ENCODE measurements at regions not wholly inside any gene's neighbourhood (a gene's known extent, or its start where the extent isn't known, plus 50 kb on each side); places are given as distances from the start of the nearest gene placed in this dataset.

- H3K4me1 Mint-ChIP-seq (ENCODE audit: low read depth) = no peaks in the 10 kb centered on the region
- no peak overlapping the region for H3K4me3 Mint-ChIP-seq (ENCODE audit: unreplicated experiment)
- H3K27ac Mint-ChIP-seq (ENCODE audit: unreplicated experiment) = no peak overlapping the region
- no peaks in the 10 kb centered on the region for H3K9me3 Mint-ChIP-seq (ENCODE audit: low read depth)
- H3K27me3 Mint-ChIP-seq (ENCODE audit: low read depth) = no peaks in the 10 kb centered on the region
- TF ChIP-seq CTCF (IDR thresholded peaks at IDR 0.05) = no peak
- no peak for DNase-seq (ENCODE audit: low spot score)
- no peaks in the 10 kb centered on the region for H3K36me3 Mint-ChIP-seq (ENCODE audit: low read depth)
These were observed 441.4 kb upstream of the COBL start for GRCh38 chr7:51757960-51758359.

GRCh38 chr7:51732951-51733350 is 416.3 kb upstream of the COBL start:
- no peaks in the 10 kb centered on the region for H3K4me1 Mint-ChIP-seq (ENCODE audit: low read depth)
- H3K36me3 Mint-ChIP-seq (ENCODE audit: low read depth) = no peaks in the 10 kb centered on the region

GRCh38 chr7:51732116-51732515 is 415.5 kb upstream of the COBL start:
- no peaks in the 10 kb centered on the region for H3K36me3 Mint-ChIP-seq (ENCODE audit: low read depth)
- TF ChIP-seq CTCF (IDR thresholded peaks at IDR 0.05) = no peak
- no peak overlapping the region for H3K27ac Mint-ChIP-seq (ENCODE audit: unreplicated experiment)
- no peaks in the 10 kb centered on the region for H3K27me3 Mint-ChIP-seq (ENCODE audit: low read depth)
- H3K9me3 Mint-ChIP-seq (ENCODE audit: low read depth) = peaks cover 14% of the 10 kb centered on the region
- no peak overlapping the region for H3K4me3 Mint-ChIP-seq (ENCODE audit: unreplicated experiment)
- H3K4me1 Mint-ChIP-seq (ENCODE audit: low read depth) = no peaks in the 10 kb centered on the region
- DNase-seq (ENCODE audit: low spot score) = no peak

More at GRCh38 chr7:51732951-51733350, 416.3 kb upstream of the COBL start:
- TF ChIP-seq CTCF (IDR thresholded peaks at IDR 0.05) = no peak
- no peaks in the 10 kb centered on the region for H3K27me3 Mint-ChIP-seq (ENCODE audit: low read depth)
- no peak overlapping the region for H3K4me3 Mint-ChIP-seq (ENCODE audit: unreplicated experiment)
- H3K9me3 Mint-ChIP-seq (ENCODE audit: low read depth) = peaks cover 12% of the 10 kb centered on the region
- no peak overlapping the region for H3K27ac Mint-ChIP-seq (ENCODE audit: unreplicated experiment)
- no peak for DNase-seq (ENCODE audit: low spot score)

GRCh38 chr7:51731075-51731474 is 414.5 kb upstream of the COBL start:
- H3K36me3 Mint-ChIP-seq (ENCODE audit: low read depth) = no peaks in the 10 kb centered on the region
- no peaks in the 10 kb centered on the region for H3K4me1 Mint-ChIP-seq (ENCODE audit: low read depth)
- peaks cover 12% of the 10 kb centered on the region for H3K9me3 Mint-ChIP-seq (ENCODE audit: low read depth)
- no peak overlapping the region for H3K27ac Mint-ChIP-seq (ENCODE audit: unreplicated experiment)
- no peak for DNase-seq (ENCODE audit: low spot score)
- no peak overlapping the region for H3K4me3 Mint-ChIP-seq (ENCODE audit: unreplicated experiment)
- no peaks in the 10 kb centered on the region for H3K27me3 Mint-ChIP-seq (ENCODE audit: low read depth)
- TF ChIP-seq CTCF (IDR thresholded peaks at IDR 0.05) = no peak

DNA sequence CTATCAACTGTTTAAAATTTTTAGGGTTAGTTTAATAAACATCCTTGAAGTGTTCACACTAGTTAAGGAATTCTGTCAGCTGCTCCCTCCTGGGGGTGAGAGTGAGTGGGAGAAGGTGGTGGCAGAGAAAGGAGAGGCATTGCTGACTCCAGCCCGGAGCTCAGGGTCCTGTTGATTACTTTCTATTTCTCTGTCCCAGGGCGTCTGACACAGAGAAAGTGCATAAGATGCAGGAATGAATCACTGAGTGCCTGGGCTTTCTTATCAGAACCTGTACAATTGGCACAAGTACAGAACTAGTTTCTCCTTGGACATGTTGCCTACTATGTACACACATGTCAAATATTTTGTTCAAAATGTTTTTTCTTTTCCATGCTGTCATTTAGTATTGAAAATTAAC is 410.8 kb upstream of the COBL start:
- no peaks in the 10 kb centered on the region for H3K27me3 Mint-ChIP-seq (ENCODE audit: low read depth)
- H3K4me1 Mint-ChIP-seq (ENCODE audit: low read depth) = no peaks in the 10 kb centered on the region
- no peak overlapping the region for H3K4me3 Mint-ChIP-seq (ENCODE audit: unreplicated experiment)
- H3K27ac Mint-ChIP-seq (ENCODE audit: unreplicated experiment) = no peak overlapping the region
- TF ChIP-seq CTCF (IDR thresholded peaks at IDR 0.05) = no peak
- H3K36me3 Mint-ChIP-seq (ENCODE audit: low read depth) = no peaks in the 10 kb centered on the region
- no peak for DNase-seq (ENCODE audit: low spot score)
- peaks cover 25% of the 10 kb centered on the region for H3K9me3 Mint-ChIP-seq (ENCODE audit: low read depth)

Data from chondrocyte (in vitro differentiated cells).